Testis (tissue), 2 donors: ENCODE measurements at regions not wholly inside any gene's neighbourhood (a gene's known extent, or its start where the extent isn't known, plus 50 kb on each side); places are given as distances from the start of the nearest gene placed in this dataset.

Experiments
- DNase-seq: peaks from one replicate; pipeline ENCODE4 v3.0.0-alpha.2; 2019
- H3K27ac ChIP-seq, 2 donors: fragments of 200-600 bp; sonication (generic); one replicate each; pipeline ENCODE4 v1.5.1; 2019
- H3K27me3 ChIP-seq: fragments of 200-600 bp; sonication (generic); one replicate; pipeline ENCODE4 v1.5.1; 2019
- H3K36me3 ChIP-seq: fragments of 200-600 bp; sonication (generic); one replicate; pipeline ENCODE4 v1.5.1; 2017; ENCODE audit warnings: low read depth; ENCODE audit errors: missing control alignments
- H3K4me1 ChIP-seq: fragments of 200-600 bp; sonication (generic); one replicate; pipeline ENCODE4 v1.5.1; 2019
- H3K4me3 ChIP-seq, 2 donors: fragments of 200-600 bp; sonication (generic); one replicate each; pipeline ENCODE4 v1.5.1; 2017 to 2019
- H3K9me3 ChIP-seq: fragments of 200-600 bp; sonication (generic); one replicate; pipeline ENCODE4 v1.5.1; 2017
- POLR2A ChIP-seq: fragments of 450-650 bp; IDR thresholded peaks from one replicate; pipeline ENCODE4 v1.6.1; 2017; ENCODE audit warnings: antibody characterized with exemption, mild to moderate bottlenecking, moderate library complexity
- WGBS, 2 donors: methylation state at CpG; one replicate each; pipeline ENCODE4 v1.1.5; 2018; 5-methylcytosine and 5-hydroxymethylcytosine counted together
- intact Hi-C: fragments of 100-400 bp; cut with DNase I; formaldehyde crosslinking; loops from one replicate; pipeline ENCODE4 v1.15.1; 2023; ENCODE audit warnings: low total_unique reads
- TF ChIP-seq, protein P1 (sequence below), 3 experiments: fragments of 450-650 bp in 2 of 3; fragments of 200-600 bp in 1 of 3; sonication (generic) in 1 of 3; IDR thresholded peaks; one replicate each; pipeline ENCODE4 v1.5.1; 2016 to 2019; ENCODE audit warnings: antibody characterized with exemption in 3 of 3, mild to moderate bottlenecking in 2 of 3, moderate library complexity in 1 of 3

DNA sequence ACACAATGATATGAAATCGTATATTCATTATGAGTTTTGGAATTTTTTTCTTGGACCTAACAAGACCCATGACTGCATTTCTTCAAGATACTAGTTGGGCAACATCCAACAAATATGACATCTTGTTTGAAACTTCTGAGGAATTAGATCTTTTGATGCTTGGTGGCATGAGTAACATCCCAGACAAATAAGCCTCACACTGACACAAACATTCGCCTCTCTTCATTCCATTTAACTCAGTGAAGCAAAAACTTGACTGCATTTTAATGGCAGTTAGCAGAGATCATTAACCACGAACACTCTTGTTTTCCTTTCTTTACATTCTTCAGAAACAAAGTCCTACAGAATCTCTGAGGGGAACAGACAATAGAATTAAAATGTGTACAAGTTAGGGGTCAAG lies 758.3 kb downstream of the C12orf50 start:
- peaks cover 3% of the 10 kb centered on the region for H3K4me1 ChIP-seq
- H3K27me3 ChIP-seq: no peaks in the 10 kb centered on the region
- H3K36me3 ChIP-seq: no peaks in the 10 kb centered on the region
- intact Hi-C loops: no loop called here
- no peak for TF ChIP-seq POLR2A
- TF ChIP-seq, protein P1, sequence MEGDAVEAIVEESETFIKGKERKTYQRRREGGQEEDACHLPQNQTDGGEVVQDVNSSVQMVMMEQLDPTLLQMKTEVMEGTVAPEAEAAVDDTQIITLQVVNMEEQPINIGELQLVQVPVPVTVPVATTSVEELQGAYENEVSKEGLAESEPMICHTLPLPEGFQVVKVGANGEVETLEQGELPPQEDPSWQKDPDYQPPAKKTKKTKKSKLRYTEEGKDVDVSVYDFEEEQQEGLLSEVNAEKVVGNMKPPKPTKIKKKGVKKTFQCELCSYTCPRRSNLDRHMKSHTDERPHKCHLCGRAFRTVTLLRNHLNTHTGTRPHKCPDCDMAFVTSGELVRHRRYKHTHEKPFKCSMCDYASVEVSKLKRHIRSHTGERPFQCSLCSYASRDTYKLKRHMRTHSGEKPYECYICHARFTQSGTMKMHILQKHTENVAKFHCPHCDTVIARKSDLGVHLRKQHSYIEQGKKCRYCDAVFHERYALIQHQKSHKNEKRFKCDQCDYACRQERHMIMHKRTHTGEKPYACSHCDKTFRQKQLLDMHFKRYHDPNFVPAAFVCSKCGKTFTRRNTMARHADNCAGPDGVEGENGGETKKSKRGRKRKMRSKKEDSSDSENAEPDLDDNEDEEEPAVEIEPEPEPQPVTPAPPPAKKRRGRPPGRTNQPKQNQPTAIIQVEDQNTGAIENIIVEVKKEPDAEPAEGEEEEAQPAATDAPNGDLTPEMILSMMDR (IDR thresholded peaks at IDR 0.05): no peak
- H3K27ac ChIP-seq: no peak overlapping the region
- 67 to 81% methylated on average over 3 of the region's 3 CpGs for WGBS, 2 donors
- DNase-seq: no peak
- H3K9me3 ChIP-seq: no peaks in the 10 kb centered on the region
- no peak overlapping the region for H3K4me3 ChIP-seq

DNA sequence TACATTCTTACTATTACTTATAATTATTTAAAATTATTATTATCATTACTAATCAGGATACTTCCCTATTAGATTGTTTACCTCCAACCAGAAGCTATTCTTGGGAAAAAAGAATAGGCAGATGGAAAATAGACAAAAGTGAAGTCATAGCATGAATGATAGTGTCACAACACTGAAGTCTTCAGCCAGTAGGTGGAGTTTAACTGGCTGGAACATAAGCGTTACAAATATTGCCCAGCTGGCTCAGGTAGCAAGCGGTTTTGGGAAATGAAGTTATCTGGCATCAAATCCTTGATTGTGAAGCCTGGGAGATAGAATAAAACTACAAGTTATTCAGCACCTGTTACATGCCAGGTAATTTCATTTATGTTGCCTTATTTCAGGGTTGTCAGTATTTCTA lies 762.9 kb downstream of the C12orf50 start:
- Histone ChIP-seq H3K36me3 (no peaks in the 10 kb centered on the region), H3K4me1 (no peaks in the 10 kb centered on the region), H3K27ac (no peak overlapping the region), H3K9me3 (no peaks in the 10 kb centered on the region), H3K27me3 (no peaks in the 10 kb centered on the region), H3K4me3 (no peak overlapping the region)
- WGBS, 2 donors: 80 to 87% methylated on average over 2 of the region's 2 CpGs
- TF ChIP-seq, protein P1 (IDR thresholded peaks at IDR 0.05): no peak
- TF ChIP-seq POLR2A: no peak
- intact Hi-C loops: no loop called here
- no peak for DNase-seq

DNA sequence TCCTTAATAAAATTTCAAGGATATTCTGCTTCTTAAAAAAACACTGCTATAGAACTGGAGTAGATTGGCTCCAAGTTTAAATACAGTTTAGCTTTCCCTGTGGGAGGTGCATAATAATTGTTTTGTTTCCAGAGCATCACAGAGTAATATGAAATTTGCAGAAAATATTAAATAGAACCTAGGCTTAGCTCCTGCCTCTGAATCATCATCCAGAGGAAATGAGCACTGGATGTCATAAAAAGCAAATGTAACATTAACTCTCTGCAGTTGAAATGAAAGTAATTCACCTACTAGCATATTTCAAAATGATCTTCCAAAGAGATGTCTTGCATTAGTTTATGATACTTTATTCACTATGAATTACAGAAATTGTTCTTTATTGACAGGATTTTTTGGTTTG lies 769.8 kb downstream of the C12orf50 start:
- no peak for DNase-seq
- Histone ChIP-seq H3K4me3 (no peak overlapping the region), H3K4me1 (no peaks in the 10 kb centered on the region), H3K27ac (no peak overlapping the region), H3K36me3 (no peaks in the 10 kb centered on the region), H3K9me3 (no peaks in the 10 kb centered on the region), H3K27me3 (no peaks in the 10 kb centered on the region)
- intact Hi-C loops: no loop called here
- TF ChIP-seq, protein P1 (IDR thresholded peaks at IDR 0.05): no peak
- TF ChIP-seq POLR2A: no peak

DNA sequence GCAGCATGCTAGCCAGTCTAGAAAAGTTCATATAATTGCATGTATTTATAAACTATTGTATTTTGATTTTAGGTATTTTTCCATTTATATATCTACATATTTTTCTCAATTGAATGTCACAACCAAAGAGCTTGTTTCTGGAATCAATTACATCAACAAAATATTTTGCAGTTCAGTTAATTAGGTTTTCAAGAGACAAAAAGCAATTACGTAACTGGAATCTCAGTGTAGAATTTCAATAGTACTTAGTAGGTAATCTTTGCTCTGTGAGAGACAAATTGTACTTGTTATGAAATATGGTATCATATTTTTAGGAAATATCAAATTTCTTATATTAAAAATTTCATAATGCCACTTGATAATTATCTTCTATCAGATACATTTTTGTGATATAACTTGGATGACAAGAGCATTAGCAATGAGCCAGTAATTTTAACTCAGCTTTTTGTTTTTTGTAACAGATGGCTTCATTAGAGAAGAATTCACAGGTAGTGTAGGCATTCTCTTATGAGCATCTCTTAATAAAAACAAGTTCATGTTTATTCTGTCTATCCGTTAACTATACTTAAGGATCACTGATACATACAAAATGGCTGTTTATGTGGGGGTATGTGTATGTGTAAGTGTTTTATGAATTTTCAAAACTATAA lies 774.7 kb downstream of the C12orf50 start:
- no peak for TF ChIP-seq POLR2A
- TF ChIP-seq, protein P1 (IDR thresholded peaks at IDR 0.05): no peak
- no peak for DNase-seq
- intact Hi-C loops: no loop called here
- Histone ChIP-seq H3K4me1 (no peaks in the 10 kb centered on the region), H3K27me3 (no peaks in the 10 kb centered on the region), H3K9me3 (no peaks in the 10 kb centered on the region), H3K4me3 (no peak overlapping the region), H3K27ac (no peak overlapping the region), H3K36me3 (no peaks in the 10 kb centered on the region)
- WGBS, 2 donors: 90 to 99% methylated on average over 2 of the region's 2 CpGs

DNA sequence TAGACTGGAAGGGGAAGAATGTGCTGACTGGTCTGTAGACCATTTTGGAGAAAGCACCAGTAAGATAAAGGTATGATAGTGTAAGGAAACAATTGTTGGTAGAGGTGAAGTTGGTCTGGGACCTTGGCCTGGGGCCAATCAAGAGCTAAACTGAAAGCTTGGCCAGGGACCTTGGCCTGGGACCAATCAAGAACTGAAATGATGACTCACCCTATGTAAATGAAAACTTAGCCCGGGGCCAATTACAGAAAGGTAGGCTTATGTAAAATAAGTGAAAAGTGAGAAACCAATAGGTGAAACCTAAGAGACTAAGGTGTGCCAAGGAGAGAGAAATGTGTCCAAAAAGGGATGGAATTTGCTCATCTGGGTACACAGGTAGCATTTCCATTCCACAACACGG lies 776.0 kb downstream of the C12orf50 start:
- Histone ChIP-seq H3K27ac (no peak overlapping the region), H3K4me1 (no peaks in the 10 kb centered on the region), H3K4me3 (no peak overlapping the region), H3K36me3 (no peaks in the 10 kb centered on the region), H3K27me3 (no peaks in the 10 kb centered on the region), H3K9me3 (no peaks in the 10 kb centered on the region)
- intact Hi-C loops: no loop called here
- no peak for DNase-seq
- 89 to 90% methylated on average over 2 of the region's 2 CpGs for WGBS, 2 donors
- no peak for TF ChIP-seq POLR2A
